H1 (cell line): ENCODE measurements at regions not wholly inside any gene's neighbourhood (a gene's known extent, or its start where the extent isn't known, plus 50 kb on each side); places are given as distances from the start of the nearest gene placed in this dataset.

Experiments
- CHD1 ChIP-seq: IDR thresholded peaks from 2 replicates; pipeline ENCODE4 v1.6.1; 2012; ENCODE audit warnings: low read depth, low read length, improper control_type of control experiment
- EP300 ChIP-seq, 2 experiments: IDR thresholded peaks; 1 replicate in 1 of 2; 2 replicates in 1 of 2; pipeline ENCODE4 v1.6.1; 2011 to 2012; ENCODE audit warnings: low read depth in 2 of 2, low read length in 2 of 2, mild to moderate bottlenecking in 2 of 2, borderline replicate concordance in 1 of 2, inconsistent platforms in 1 of 2, moderate library complexity in 1 of 2
- GABPA ChIP-seq: IDR thresholded peaks from 2 replicates; pipeline ENCODE4 v1.6.1; 2011; ENCODE audit warnings: mild to moderate bottlenecking, low read length, moderate library complexity, borderline replicate concordance; ENCODE audit not compliant: insufficient read depth
- SIN3A ChIP-seq, 2 experiments: IDR thresholded peaks in 1 of 2; conservative IDR thresholded peaks in 1 of 2; 2 replicates each; pipeline ENCODE4 v1.6.1; 2011 to 2012; ENCODE audit warnings: low read length in 2 of 2, improper control_type of control experiment in 1 of 2, low read depth in 1 of 2, mild to moderate bottlenecking in 1 of 2
- SIRT6 ChIP-seq: IDR thresholded peaks from one replicate; pipeline ENCODE4 v1.7.1; 2012; ENCODE audit warnings: low read length, inconsistent platforms
- YY1 ChIP-seq: IDR thresholded peaks from 2 replicates; pipeline ENCODE4 v1.6.1; 2011; ENCODE audit warnings: low read depth, mild to moderate bottlenecking, low read length
- TF ChIP-seq, protein P1 (sequence below), 3 experiments: IDR thresholded peaks; 1 replicate in 2 of 3; 2 replicates in 1 of 3; pipeline versions ENCODE4 v1.5.1 to v1.6.1; 2011; ENCODE audit warnings: low read length in 3 of 3, mild to moderate bottlenecking in 3 of 3, inconsistent platforms in 2 of 3, low read depth in 1 of 3, moderate library complexity in 1 of 3; ENCODE audit not compliant: insufficient read depth in 1 of 3; ENCODE audit errors: control extremely low read depth in 1 of 3

DNA sequence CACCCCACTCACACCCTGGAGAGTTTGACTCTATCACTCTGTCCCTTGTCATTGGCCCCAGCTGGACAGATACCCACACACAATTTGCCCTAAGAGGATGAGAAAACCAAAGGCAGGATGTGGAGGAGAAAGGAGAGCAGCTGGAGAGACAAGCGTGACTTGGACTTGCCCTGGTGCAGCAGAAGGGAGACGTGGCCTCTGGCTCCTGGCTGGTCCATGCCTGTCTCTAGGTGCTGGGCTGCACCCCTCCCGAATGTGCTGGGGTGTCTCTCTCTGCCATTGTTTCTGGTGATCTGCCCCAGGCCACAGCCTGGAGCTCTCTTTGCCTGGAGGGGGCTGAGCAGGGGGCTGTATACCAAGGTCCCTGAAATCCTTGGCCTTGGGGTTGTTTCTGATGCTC lies 88.7 kb upstream of the HDAC4 start (continued):
- TF ChIP-seq, protein P1, sequence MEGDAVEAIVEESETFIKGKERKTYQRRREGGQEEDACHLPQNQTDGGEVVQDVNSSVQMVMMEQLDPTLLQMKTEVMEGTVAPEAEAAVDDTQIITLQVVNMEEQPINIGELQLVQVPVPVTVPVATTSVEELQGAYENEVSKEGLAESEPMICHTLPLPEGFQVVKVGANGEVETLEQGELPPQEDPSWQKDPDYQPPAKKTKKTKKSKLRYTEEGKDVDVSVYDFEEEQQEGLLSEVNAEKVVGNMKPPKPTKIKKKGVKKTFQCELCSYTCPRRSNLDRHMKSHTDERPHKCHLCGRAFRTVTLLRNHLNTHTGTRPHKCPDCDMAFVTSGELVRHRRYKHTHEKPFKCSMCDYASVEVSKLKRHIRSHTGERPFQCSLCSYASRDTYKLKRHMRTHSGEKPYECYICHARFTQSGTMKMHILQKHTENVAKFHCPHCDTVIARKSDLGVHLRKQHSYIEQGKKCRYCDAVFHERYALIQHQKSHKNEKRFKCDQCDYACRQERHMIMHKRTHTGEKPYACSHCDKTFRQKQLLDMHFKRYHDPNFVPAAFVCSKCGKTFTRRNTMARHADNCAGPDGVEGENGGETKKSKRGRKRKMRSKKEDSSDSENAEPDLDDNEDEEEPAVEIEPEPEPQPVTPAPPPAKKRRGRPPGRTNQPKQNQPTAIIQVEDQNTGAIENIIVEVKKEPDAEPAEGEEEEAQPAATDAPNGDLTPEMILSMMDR (IDR thresholded peaks at IDR 0.05; ENCODE audit: control extremely low read depth in 1 of 3, insufficient read depth in 1 of 3, low read depth in 1 of 3, low read length in 3 of 3), result no peak
- TF ChIP-seq GABPA (no peak), CHD1 (no peak), SIN3A (conservative IDR thresholded peaks at IDR 0.05 in 1 of 2, IDR thresholded peaks at IDR 0.05 in 1 of 2; ENCODE audit: low read depth in 1 of 2, low read length in 2 of 2) (no peak), EP300 (IDR thresholded peaks at IDR 0.05; ENCODE audit: borderline replicate concordance in 1 of 2, low read depth in 2 of 2, low read length in 2 of 2) (no peak), SIRT6 (no peak), YY1 (no peak)
